Thyroid gland (tissue), 4 donors: ENCODE measurements at regions not wholly inside any gene's neighbourhood (a gene's known extent, or its start where the extent isn't known, plus 50 kb on each side); places are given as distances from the start of the nearest gene placed in this dataset.

Source experiments
- POLR2A ChIP-seq, 2 donors: fragments of 450-650 bp; IDR thresholded peaks; one replicate each; pipeline ENCODE4 v1.6.1; 2017; ENCODE audit warnings: antibody characterized with exemption in 2 of 2, mild to moderate bottlenecking in 2 of 2, moderate library complexity in 1 of 2
- TF ChIP-seq, protein P1 (sequence below), 6 experiments: fragments of 200-600 bp in 3 of 6; fragments of 450-650 bp in 3 of 6; sonication (generic) in 3 of 6; IDR thresholded peaks; one replicate each; pipeline ENCODE4 v1.5.1; 2016 to 2019; ENCODE audit warnings: antibody characterized with exemption in 6 of 6, mild to moderate bottlenecking in 2 of 6, inconsistent platforms in 1 of 6, moderate library complexity in 1 of 6

GRCh38 chr1:219289171-219289570 lies 115.5 kb downstream of the LYPLAL1 start:
- TF ChIP-seq, protein P1, sequence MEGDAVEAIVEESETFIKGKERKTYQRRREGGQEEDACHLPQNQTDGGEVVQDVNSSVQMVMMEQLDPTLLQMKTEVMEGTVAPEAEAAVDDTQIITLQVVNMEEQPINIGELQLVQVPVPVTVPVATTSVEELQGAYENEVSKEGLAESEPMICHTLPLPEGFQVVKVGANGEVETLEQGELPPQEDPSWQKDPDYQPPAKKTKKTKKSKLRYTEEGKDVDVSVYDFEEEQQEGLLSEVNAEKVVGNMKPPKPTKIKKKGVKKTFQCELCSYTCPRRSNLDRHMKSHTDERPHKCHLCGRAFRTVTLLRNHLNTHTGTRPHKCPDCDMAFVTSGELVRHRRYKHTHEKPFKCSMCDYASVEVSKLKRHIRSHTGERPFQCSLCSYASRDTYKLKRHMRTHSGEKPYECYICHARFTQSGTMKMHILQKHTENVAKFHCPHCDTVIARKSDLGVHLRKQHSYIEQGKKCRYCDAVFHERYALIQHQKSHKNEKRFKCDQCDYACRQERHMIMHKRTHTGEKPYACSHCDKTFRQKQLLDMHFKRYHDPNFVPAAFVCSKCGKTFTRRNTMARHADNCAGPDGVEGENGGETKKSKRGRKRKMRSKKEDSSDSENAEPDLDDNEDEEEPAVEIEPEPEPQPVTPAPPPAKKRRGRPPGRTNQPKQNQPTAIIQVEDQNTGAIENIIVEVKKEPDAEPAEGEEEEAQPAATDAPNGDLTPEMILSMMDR (IDR thresholded peaks at IDR 0.05) = no peak
- TF ChIP-seq POLR2A (IDR thresholded peaks at IDR 0.05) = no peak
